Neural progenitor cell (in vitro differentiated cells): ENCODE measurements at regions not wholly inside any gene's neighbourhood (a gene's known extent, or its start where the extent isn't known, plus 50 kb on each side); places are given as distances from the start of the nearest gene placed in this dataset.

Experiments used
- EZH2 ChIP-seq: fragments of 200-600 bp; sonication (generic); IDR thresholded peaks from 2 replicates; pipeline ENCODE4 v1.6.1; 2017; ENCODE audit warnings: antibody characterized with exemption, mild to moderate bottlenecking, moderate library complexity
- TF ChIP-seq, protein P1 (sequence below): fragments of 200-600 bp; sonication (generic); IDR thresholded peaks from 2 replicates; pipeline ENCODE4 v1.5.1; 2017; ENCODE audit warnings: antibody characterized with exemption, mild to moderate bottlenecking

DNA sequence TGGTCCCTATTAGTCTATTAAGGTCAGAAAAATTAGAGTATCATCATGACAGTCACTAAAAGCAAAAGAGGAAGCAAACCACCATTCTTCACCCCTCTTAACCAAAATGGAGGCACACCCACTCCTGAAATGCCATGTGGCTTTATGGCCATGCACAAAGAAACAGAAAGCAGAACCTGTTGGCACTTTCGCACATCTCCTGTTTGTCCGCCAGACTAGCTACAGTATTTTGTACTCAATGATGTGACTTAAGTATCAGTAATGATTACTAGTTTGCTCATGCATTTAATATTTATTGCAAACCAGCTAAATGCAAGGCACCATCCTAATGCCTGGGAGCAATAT lies 70.2 kb upstream of the GNAO1 start:
- TF ChIP-seq EZH2: no peak
- TF ChIP-seq, protein P1, sequence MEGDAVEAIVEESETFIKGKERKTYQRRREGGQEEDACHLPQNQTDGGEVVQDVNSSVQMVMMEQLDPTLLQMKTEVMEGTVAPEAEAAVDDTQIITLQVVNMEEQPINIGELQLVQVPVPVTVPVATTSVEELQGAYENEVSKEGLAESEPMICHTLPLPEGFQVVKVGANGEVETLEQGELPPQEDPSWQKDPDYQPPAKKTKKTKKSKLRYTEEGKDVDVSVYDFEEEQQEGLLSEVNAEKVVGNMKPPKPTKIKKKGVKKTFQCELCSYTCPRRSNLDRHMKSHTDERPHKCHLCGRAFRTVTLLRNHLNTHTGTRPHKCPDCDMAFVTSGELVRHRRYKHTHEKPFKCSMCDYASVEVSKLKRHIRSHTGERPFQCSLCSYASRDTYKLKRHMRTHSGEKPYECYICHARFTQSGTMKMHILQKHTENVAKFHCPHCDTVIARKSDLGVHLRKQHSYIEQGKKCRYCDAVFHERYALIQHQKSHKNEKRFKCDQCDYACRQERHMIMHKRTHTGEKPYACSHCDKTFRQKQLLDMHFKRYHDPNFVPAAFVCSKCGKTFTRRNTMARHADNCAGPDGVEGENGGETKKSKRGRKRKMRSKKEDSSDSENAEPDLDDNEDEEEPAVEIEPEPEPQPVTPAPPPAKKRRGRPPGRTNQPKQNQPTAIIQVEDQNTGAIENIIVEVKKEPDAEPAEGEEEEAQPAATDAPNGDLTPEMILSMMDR: no peak
